Panc1 (cell line): ENCODE measurements at regions not wholly inside any gene's neighbourhood (a gene's known extent, or its start where the extent isn't known, plus 50 kb on each side); places are given as distances from the start of the nearest gene placed in this dataset.

Experiments
- CTCF ChIP-seq: fragments of 450-650 bp; IDR thresholded peaks from 2 replicates; pipeline ENCODE4 v1.5.1; 2017; ENCODE audit warnings: mild to moderate bottlenecking
- POLR2AphosphoS5 ChIP-seq: IDR thresholded peaks from 2 replicates; pipeline ENCODE4 v1.6.1; 2012; ENCODE audit warnings: mild to moderate bottlenecking, low read depth, low read length, moderate library complexity
- TF ChIP-seq, protein P1 (sequence below), 2 experiments: IDR thresholded peaks; 2 replicates each; pipeline ENCODE4 v1.6.1; 2011 to 2012; ENCODE audit warnings: low read depth in 2 of 2, control low read depth in 1 of 2, low read length in 1 of 2, mild to moderate bottlenecking in 1 of 2, moderate library complexity in 1 of 2; ENCODE audit not compliant: insufficient read depth in 1 of 2

DNA sequence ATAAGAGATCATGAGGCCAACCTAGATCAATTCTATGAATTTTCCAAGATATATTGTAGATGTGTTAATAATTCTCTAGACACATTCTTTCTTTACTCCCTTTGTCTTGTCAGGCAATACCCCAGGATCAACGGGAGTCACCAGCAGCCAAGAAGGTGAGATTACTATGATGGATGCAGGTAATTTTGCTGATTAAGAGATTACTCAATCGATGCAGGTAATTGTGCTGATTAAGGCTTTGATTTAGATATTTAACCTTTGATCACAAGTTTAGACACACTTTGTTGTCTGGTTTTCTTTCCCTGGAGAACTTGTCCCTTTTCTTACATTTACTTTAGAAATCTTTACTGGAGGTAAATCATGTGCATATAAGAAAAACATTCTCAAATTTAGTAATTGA, 134.3 kb upstream of the CNTN1 start:
- no peak for TF ChIP-seq CTCF
- no peak for TF ChIP-seq POLR2AphosphoS5
- TF ChIP-seq, protein P1, sequence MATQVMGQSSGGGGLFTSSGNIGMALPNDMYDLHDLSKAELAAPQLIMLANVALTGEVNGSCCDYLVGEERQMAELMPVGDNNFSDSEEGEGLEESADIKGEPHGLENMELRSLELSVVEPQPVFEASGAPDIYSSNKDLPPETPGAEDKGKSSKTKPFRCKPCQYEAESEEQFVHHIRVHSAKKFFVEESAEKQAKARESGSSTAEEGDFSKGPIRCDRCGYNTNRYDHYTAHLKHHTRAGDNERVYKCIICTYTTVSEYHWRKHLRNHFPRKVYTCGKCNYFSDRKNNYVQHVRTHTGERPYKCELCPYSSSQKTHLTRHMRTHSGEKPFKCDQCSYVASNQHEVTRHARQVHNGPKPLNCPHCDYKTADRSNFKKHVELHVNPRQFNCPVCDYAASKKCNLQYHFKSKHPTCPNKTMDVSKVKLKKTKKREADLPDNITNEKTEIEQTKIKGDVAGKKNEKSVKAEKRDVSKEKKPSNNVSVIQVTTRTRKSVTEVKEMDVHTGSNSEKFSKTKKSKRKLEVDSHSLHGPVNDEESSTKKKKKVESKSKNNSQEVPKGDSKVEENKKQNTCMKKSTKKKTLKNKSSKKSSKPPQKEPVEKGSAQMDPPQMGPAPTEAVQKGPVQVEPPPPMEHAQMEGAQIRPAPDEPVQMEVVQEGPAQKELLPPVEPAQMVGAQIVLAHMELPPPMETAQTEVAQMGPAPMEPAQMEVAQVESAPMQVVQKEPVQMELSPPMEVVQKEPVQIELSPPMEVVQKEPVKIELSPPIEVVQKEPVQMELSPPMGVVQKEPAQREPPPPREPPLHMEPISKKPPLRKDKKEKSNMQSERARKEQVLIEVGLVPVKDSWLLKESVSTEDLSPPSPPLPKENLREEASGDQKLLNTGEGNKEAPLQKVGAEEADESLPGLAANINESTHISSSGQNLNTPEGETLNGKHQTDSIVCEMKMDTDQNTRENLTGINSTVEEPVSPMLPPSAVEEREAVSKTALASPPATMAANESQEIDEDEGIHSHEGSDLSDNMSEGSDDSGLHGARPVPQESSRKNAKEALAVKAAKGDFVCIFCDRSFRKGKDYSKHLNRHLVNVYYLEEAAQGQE (IDR thresholded peaks at IDR 0.05; ENCODE audit: insufficient read depth in 1 of 2, low read depth in 2 of 2, low read length in 1 of 2) = no peak
